SK-N-SH (cell line): ENCODE measurements at regions not wholly inside any gene's neighbourhood (a gene's known extent, or its start where the extent isn't known, plus 50 kb on each side); places are given as distances from the start of the nearest gene placed in this dataset.

Experiments used
- CTCF ChIA-PET: fragments of 300-600, 350-600 bp; formaldehyde crosslinking; extraction: SDS; loops from one replicate; lab custom pipeline; 2021; lab: Yijun Ruan, JAX
- POLR2A ChIA-PET: fragments of 350-600 bp; sonication (Branson Sonifier 250); formaldehyde crosslinking; extraction: SDS; loops from one replicate; lab custom pipeline; 2020; ENCODE audit warnings: antibody characterized with exemption, inconsistent platforms; lab: Yijun Ruan, JAX
- DNase-seq: peaks from one replicate; pipeline ENCODE4 v3.0.0; 2012
- H2AFZ ChIP-seq: fragments of 200-600 bp; sonication (generic); 2 replicates; pipeline ENCODE4 v1.8.1; 2016; ENCODE audit warnings: antibody characterized with exemption, mild to moderate bottlenecking, low read depth
- H3F3A ChIP-seq: fragments of 200-600 bp; sonication (generic); replicated peaks from 2 replicates; pipeline ENCODE3; 2016; ENCODE audit warnings: antibody characterized with exemption, mild to moderate bottlenecking; ENCODE audit not compliant: insufficient read depth
- H3K27ac ChIP-seq, 2 experiments: fragments of 200-500 bp in 1 of 2; fragments of 200-600 bp in 1 of 2; sonication (Bioruptor generic) in 1 of 2; sonication (generic), shearing (Covaris generic) in 1 of 2; 2 replicates each; pipeline versions ENCODE4 v1.5.1 to v1.6.1; 2014 to 2016; ENCODE audit warnings: low read depth in 2 of 2, inconsistent platforms in 1 of 2, low read length in 1 of 2, mild to moderate bottlenecking in 1 of 2, mixed read lengths in 1 of 2
- H3K27me3 ChIP-seq: fragments of 200-600 bp; sonication (generic), shearing (Covaris generic); 2 replicates; pipeline ENCODE4 v1.6.1; 2016; ENCODE audit warnings: mixed run types; ENCODE audit not compliant: insufficient read depth
- H3K36me3 ChIP-seq, 2 experiments: fragments of 200-500 bp in 1 of 2; fragments of 200-600 bp in 1 of 2; sonication (Bioruptor generic) in 1 of 2; sonication (generic) in 1 of 2; replicated peaks in 1 of 2; 2 replicates each; pipeline versions ENCODE3 to v1.5.1; 2014 to 2016; ENCODE audit warnings: low read length in 1 of 2, mild to moderate bottlenecking in 1 of 2; ENCODE audit not compliant: insufficient read depth in 2 of 2, control insufficient read depth in 1 of 2
- H3K4me1 ChIP-seq, 2 experiments: fragments of 200-500 bp in 1 of 2; fragments of 200-600 bp in 1 of 2; sonication (Bioruptor generic) in 1 of 2; sonication (generic), shearing (Covaris generic) in 1 of 2; 2 replicates each; pipeline versions ENCODE4 v1.5.1 to v1.6.1; 2014 to 2016; ENCODE audit warnings: low read depth in 1 of 2, low read length in 1 of 2, mixed run types in 1 of 2; ENCODE audit not compliant: insufficient read depth in 2 of 2, control insufficient read depth in 1 of 2
- H3K4me2 ChIP-seq: fragments of 200-600 bp; sonication (generic), shearing (Covaris generic); 2 replicates; pipeline ENCODE4 v1.6.1; 2017; ENCODE audit warnings: mixed run types
- H3K4me3 ChIP-seq, 2 experiments: fragments of 200-500 bp in 1 of 2; fragments of 200-600 bp in 1 of 2; sonication (Bioruptor generic) in 1 of 2; sonication (generic), shearing (Covaris generic) in 1 of 2; 2 replicates each; pipeline versions ENCODE4 v1.5.1 to v1.8.1; 2014 to 2016; ENCODE audit warnings: low read depth in 2 of 2, inconsistent platforms in 1 of 2, low read length in 1 of 2, mild to moderate bottlenecking in 1 of 2, mixed read lengths in 1 of 2, moderate library complexity in 1 of 2
- H3K79me2 ChIP-seq: fragments of 200-600 bp; sonication (generic); 2 replicates; pipeline ENCODE4 v1.8.1; 2017; ENCODE audit warnings: mild to moderate bottlenecking; ENCODE audit not compliant: insufficient read depth
- H3K9ac ChIP-seq: fragments of 200-600 bp; sonication (generic); 2 replicates; pipeline ENCODE4 v1.6.1; 2017; ENCODE audit warnings: mixed run types
- H3K9me2 ChIP-seq: fragments of 200-600 bp; sonication (generic); 2 replicates; pipeline ENCODE4 v1.6.1; 2017; ENCODE audit warnings: mixed run types
- H3K9me3 ChIP-seq: fragments of 200-600 bp; sonication (generic); 2 replicates; pipeline ENCODE4 v1.6.1; 2017; ENCODE audit warnings: mixed run types, mild to moderate bottlenecking, moderate library complexity
- H4K20me1 ChIP-seq: fragments of 200-600 bp; sonication (generic); 2 replicates; pipeline ENCODE4 v1.6.1; 2017; ENCODE audit warnings: mild to moderate bottlenecking, mixed run types; ENCODE audit not compliant: insufficient read depth
- CHD2 ChIP-seq: fragments of 150-350 bp; IDR thresholded peaks from 2 replicates; pipeline ENCODE4 v1.6.1; 2018; ENCODE audit warnings: low read length; ENCODE audit not compliant: partially characterized antibody
- EZH2phosphoT487 ChIP-seq: fragments of 200-600 bp; sonication (generic); IDR thresholded peaks from 2 replicates; pipeline ENCODE4 v1.6.1; 2017; ENCODE audit warnings: low read depth, mixed run types, mild to moderate bottlenecking, antibody characterized with exemption, moderate library complexity, borderline replicate concordance
- FOSL2 ChIP-seq: IDR thresholded peaks from 2 replicates; pipeline ENCODE4 v1.4.0; 2012; ENCODE audit warnings: low read depth, mild to moderate bottlenecking, moderate library complexity, borderline replicate concordance
- FOXM1 ChIP-seq: IDR thresholded peaks from 2 replicates; pipeline ENCODE4 v1.4.0; 2012; ENCODE audit warnings: low read depth, mild to moderate bottlenecking
- GATA2 ChIP-seq: sonication (generic); formaldehyde crosslinking; IDR thresholded peaks from 2 replicates; pipeline ENCODE4 v1.5.0; 2020; ENCODE audit warnings: mild to moderate bottlenecking, missing genetic modification reagents
- MEF2A ChIP-seq: IDR thresholded peaks from 2 replicates; pipeline ENCODE4 v1.4.0; 2012; ENCODE audit warnings: low read depth, borderline replicate concordance
- MXI1 ChIP-seq: IDR thresholded peaks from 2 replicates; pipeline ENCODE4 v1.6.1; 2012; ENCODE audit warnings: mild to moderate bottlenecking, low read depth, low read length, improper control_type of control experiment
- NFIC ChIP-seq: IDR thresholded peaks from 2 replicates; pipeline ENCODE4 v1.4.0; 2012; ENCODE audit warnings: borderline replicate concordance
- POLR2AphosphoS5 ChIP-seq: IDR thresholded peaks from 2 replicates; pipeline ENCODE4 v1.6.1; 2012; ENCODE audit warnings: low read depth, low read length
- SIN3A ChIP-seq: IDR thresholded peaks from 2 replicates; pipeline ENCODE4 v1.6.1; 2012; ENCODE audit warnings: low read depth, mild to moderate bottlenecking, low read length, moderate library complexity, borderline replicate concordance
- TCF12 ChIP-seq: IDR thresholded peaks from 2 replicates; pipeline ENCODE4 v1.4.0; 2012
- TEAD4 ChIP-seq: IDR thresholded peaks from 2 replicates; pipeline ENCODE4 v1.4.0; 2012; ENCODE audit warnings: mild to moderate bottlenecking, borderline replicate concordance; ENCODE audit not compliant: insufficient read depth
- WGBS: methylation state at CpG from one replicate; pipeline ENCODE4 v1.1.6; 2017; ENCODE audit warnings: low lambda C conversion rate; 5-methylcytosine and 5-hydroxymethylcytosine counted together
- TF ChIP-seq, protein P1 (sequence below): fragments of 200-600 bp; sonication (generic); IDR thresholded peaks from 2 replicates; pipeline ENCODE4 v1.6.1; 2017; ENCODE audit warnings: antibody characterized with exemption, mild to moderate bottlenecking, moderate library complexity
- TF ChIP-seq, protein P2 (sequence below): IDR thresholded peaks from 2 replicates; pipeline ENCODE4; 2012
- TF ChIP-seq, protein P3 (sequence below): IDR thresholded peaks from 2 replicates; pipeline ENCODE4 v1.4.0; 2012; ENCODE audit warnings: low read depth, borderline replicate concordance
- TF ChIP-seq, protein P4 (sequence below): IDR thresholded peaks from 2 replicates; pipeline ENCODE4 v1.4.0; 2012; ENCODE audit warnings: low read depth

DNA sequence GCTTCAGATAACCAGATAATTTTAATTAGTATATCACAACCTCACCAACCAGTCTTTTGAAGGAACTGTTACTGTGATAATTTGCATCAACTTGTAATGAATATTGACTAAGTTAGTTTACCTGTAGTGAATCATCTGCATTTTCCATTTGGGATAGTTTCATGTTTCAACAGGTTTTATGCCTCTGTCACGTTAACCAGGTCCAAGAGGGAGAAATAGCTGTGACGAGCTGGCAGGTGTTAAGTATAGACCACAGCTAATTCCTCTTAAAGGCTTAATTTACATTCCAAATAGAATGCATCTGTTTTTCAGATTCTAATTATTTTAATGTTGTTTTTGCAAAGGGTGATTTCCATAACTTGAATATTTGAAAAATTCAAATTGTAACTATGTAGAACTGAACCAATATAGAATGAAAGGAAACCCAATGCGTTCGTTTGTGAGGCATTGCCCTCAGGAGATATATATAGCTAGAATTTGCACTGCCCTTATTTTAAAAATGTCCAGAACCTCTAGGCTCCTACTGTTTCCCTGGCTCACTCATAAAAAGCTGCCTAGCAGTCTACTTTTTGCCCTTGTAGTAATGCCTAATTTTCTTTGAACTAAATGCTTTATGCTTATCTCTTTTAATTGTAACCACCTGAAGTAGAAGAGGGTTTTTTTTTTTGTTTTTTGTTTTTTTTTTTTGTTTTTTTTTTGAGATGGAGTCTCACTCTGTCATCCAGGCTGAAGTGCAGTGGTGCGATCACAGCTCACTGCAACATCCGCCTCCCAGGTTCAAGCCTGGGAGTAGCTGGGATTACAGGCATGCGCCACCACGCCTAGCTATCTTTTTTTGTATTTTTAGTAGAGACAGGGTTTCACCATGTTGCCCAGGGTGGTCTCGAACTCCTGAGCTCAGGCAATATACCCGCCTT is 270.5 kb downstream of the SMARCA2 start:
- Histone ChIP-seq H2AFZ (no peak overlapping the region), H3K4me1 (no peaks in the 10 kb centered on the region; a peak in 1 of 4 replicates), H3F3A (no peaks in the 10 kb centered on the region), H3K9me2 (no peaks in the 10 kb centered on the region), H3K4me3 (no peak overlapping the region), H3K27me3 (no peaks in the 10 kb centered on the region), H3K9me3 (no peaks in the 10 kb centered on the region), H4K20me1 (no peaks in the 10 kb centered on the region), H3K36me3 (no peaks in the 10 kb centered on the region)
- 52% methylated on average over 10 of the region's 10 CpGs for WGBS
- TF ChIP-seq GATA2, result no peak
- no peak for TF ChIP-seq MEF2A
- no peak for TF ChIP-seq EZH2phosphoT487
- TF ChIP-seq, protein P1, sequence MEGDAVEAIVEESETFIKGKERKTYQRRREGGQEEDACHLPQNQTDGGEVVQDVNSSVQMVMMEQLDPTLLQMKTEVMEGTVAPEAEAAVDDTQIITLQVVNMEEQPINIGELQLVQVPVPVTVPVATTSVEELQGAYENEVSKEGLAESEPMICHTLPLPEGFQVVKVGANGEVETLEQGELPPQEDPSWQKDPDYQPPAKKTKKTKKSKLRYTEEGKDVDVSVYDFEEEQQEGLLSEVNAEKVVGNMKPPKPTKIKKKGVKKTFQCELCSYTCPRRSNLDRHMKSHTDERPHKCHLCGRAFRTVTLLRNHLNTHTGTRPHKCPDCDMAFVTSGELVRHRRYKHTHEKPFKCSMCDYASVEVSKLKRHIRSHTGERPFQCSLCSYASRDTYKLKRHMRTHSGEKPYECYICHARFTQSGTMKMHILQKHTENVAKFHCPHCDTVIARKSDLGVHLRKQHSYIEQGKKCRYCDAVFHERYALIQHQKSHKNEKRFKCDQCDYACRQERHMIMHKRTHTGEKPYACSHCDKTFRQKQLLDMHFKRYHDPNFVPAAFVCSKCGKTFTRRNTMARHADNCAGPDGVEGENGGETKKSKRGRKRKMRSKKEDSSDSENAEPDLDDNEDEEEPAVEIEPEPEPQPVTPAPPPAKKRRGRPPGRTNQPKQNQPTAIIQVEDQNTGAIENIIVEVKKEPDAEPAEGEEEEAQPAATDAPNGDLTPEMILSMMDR, result no peak
- no peak for TF ChIP-seq TEAD4
- TF ChIP-seq, protein P2, sequence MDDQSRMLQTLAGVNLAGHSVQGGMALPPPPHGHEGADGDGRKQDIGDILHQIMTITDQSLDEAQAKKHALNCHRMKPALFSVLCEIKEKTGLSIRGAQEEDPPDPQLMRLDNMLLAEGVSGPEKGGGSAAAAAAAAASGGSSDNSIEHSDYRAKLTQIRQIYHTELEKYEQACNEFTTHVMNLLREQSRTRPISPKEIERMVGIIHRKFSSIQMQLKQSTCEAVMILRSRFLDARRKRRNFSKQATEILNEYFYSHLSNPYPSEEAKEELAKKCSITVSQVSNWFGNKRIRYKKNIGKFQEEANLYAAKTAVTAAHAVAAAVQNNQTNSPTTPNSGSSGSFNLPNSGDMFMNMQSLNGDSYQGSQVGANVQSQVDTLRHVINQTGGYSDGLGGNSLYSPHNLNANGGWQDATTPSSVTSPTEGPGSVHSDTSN, result no peak
- TF ChIP-seq, protein P3, sequence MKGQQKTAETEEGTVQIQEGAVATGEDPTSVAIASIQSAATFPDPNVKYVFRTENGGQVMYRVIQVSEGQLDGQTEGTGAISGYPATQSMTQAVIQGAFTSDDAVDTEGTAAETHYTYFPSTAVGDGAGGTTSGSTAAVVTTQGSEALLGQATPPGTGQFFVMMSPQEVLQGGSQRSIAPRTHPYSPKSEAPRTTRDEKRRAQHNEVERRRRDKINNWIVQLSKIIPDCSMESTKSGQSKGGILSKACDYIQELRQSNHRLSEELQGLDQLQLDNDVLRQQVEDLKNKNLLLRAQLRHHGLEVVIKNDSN, result no peak
- TF ChIP-seq, protein P4, sequence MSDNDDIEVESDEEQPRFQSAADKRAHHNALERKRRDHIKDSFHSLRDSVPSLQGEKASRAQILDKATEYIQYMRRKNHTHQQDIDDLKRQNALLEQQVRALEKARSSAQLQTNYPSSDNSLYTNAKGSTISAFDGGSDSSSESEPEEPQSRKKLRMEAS, result no peak
- no peak for TF ChIP-seq SIN3A
- TF ChIP-seq POLR2AphosphoS5, result no peak
- no peak for TF ChIP-seq NFIC
- TF ChIP-seq, all 33 proteins: peak for 0
- H3K4me2 ChIP-seq, result no peak overlapping the region
- CTCF ChIA-PET, result interaction anchor here (1.2 kb wide), 1 partner anchor 13 kb away, joined by 3 read pairs; no protein-coding TSS in a partner anchor
- POLR2A ChIA-PET, result no interaction called here
- no peaks in the 10 kb centered on the region for H3K79me2 ChIP-seq
- no peak for DNase-seq
- H3K9ac ChIP-seq, result no peak overlapping the region
- no peak overlapping the region for H3K27ac ChIP-seq

DNA sequence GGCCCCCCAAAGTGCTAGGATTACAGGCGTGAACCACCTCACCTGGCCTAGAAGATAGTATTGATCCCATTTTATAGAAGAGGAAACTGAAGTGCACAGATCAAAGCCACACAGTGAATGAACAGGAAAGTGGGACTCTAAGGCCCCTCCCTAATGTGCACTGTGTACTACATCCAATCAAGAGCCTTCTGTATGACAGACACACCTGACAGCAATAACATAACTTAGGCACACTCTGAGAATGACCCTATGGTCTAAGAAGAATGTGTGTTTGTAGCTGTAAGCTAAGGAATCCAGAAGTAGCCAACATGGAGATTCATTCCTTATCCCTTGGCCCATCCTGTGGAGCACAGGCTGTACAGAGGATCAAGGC is 271.2 kb downstream of the SMARCA2 start:
- Histone ChIP-seq H3K27ac (no peak overlapping the region), H3K4me3 (no peak overlapping the region), H3K4me2 (no peak overlapping the region), H3K27me3 (no peaks in the 10 kb centered on the region), H2AFZ (no peak overlapping the region), H3K79me2 (no peaks in the 10 kb centered on the region), H3K9me3 (no peaks in the 10 kb centered on the region), H3K9ac (no peak overlapping the region), H4K20me1 (no peaks in the 10 kb centered on the region), H3K9me2 (no peaks in the 10 kb centered on the region), H3F3A (no peaks in the 10 kb centered on the region), H3K36me3 (no peaks in the 10 kb centered on the region), H3K4me1 (no peaks in the 10 kb centered on the region; a peak in 1 of 4 replicates)
- WGBS, result 47% methylated on average over 1 of the region's 1 CpG
- POLR2A ChIA-PET, result no interaction called here
- no peak for DNase-seq
- CTCF ChIA-PET, result no interaction called here
- TF ChIP-seq FOXM1, result no peak
- no peak for TF ChIP-seq TCF12
- no peak for TF ChIP-seq CHD2
- TF ChIP-seq FOSL2, result no peak
- no peak for TF ChIP-seq MXI1
